GM21529 (cell line): ENCODE measurements at regions not wholly inside any gene's neighbourhood (a gene's known extent, or its start where the extent isn't known, plus 50 kb on each side); places are given as distances from the start of the nearest gene placed in this dataset.
"Not testable (repeated sequence)": the region's sequence is repeated elsewhere in the genome, so short reads cannot be mapped to it uniquely, and the experiment has no call there.

Experiments used
- ATAC-seq: cut with Tn5 transposase; IDR thresholded peaks from one replicate; pipeline ENCODE4 v1.9.1; 2021; ENCODE audit not compliant: unreplicated experiment

DNA sequence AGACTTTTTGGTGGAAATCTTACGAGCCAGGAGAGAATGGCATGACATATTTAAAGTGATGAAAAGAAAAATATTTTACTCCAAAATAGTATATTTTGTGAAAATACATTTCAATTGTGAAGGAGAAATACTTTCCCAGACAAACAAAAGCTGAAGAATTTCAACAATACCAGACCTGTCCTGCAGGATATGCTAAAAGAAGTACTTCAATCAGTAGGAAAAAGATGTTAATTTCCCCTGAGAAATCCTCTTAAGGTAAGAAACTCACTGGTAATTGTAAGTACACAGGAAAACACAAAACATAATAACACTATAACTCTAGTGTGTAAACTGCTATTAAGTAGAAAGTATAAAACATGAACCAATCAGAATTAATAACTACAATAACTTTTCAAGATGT, 341.8 kb upstream of the GJE1 start:
- no peak for ATAC-seq

GRCh38 chr6:141788096-141788495, 344.6 kb upstream of the GJE1 start:
- ATAC-seq, result no peak

DNA sequence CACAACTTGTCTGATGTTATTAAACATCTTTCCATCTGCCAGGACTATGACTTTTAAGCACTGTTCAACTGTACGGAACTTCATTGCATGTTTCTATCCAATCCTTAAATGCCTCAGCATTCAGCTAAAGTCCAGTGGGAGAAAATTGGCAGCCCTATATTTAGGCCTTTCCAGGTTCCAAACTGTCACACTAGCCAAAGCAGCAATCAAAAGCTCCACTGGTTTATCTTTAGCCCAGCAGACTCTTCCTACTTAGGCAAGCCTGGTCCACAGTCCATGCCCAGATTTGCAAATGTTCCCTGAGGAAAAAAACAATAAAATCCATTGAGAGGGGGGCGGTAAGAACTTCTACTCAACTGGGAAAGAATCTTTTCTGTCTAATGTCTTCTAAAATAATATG, 349.1 kb upstream of the GJE1 start:
- no peak for ATAC-seq

DNA sequence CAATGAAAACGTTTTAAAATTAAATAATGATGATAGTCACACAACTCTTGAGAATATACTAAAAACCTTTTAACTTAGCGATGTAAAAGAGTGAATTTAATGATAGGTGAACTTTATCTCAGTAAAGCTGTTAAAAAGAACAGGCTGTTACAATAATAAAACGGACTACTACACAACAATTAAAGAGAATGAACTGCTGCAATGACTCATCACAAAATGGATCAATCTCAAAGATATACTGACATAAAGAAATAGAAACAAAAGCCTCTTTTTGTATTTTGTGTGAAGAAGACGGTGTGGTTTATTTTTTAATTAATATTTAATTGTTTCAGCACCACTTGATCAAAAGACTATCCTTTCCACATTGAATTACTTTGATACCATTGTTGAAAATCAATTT, 352.4 kb upstream of the GJE1 start:
- ATAC-seq, result no peak

DNA sequence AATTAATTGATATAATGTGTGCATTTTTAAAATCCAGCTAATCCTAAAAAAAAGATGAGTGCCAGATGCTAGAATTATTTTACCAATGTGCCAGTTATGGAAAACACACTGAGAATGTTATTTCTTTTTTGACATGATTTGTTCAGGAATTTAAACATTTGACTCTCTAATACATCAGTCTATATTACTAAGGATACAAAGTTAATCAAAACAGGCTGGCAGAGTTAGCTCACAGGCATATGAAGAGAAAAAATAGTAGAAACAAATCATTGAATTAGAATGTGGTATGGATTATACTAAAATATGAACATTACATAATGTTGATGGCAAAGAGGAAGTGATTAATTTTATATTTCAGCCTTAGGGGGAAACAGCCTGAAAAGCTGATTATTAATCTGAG, 368.3 kb upstream of the GJE1 start:
- ATAC-seq, result no peak

GRCh38 chr6:141758430-141758829, 374.3 kb upstream of the GJE1 start:
- ATAC-seq, result no peak

GRCh38 chr6:141753180-141753579, 379.5 kb upstream of the GJE1 start:
- no peak for ATAC-seq

DNA sequence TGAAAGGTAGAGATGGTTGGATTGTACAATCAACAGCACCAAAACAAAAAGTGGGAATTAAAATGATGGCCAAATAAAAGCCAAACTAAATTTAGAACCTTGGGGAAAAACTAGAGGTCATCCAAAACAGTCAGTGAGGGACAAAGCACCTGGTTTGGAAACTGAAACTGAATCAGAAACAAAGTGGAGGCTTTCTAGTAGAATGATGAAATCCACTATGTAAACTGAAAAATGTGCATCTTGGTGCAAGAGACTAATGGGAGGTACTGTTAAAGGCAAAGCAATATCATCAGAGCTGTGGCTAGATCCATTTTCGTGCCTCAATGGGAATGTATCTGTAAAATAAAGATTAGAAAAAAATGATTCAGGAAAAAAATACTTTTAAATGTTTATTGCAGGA, 380.0 kb upstream of the GJE1 start:
- peak; percentile 98 for ATAC-seq

DNA sequence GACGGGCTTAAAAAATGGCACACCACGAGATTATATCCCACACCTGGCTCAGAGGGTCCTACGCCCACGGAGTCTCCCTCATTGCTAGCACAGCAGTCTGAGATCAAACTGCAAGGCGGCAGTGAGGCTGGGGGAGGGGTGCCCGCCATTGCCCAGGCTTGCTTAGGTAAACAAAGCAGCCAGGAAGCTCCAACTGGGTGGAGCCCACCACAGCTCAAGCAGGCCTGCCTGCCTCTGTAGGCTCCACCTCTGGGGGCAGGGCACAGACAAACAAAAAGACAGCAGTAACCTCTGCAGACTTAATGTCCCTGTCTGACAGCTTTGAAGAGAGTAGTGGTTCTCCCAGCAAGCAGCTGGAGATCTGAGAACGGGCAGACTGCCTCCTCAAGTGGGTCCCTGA, 386.4 kb upstream of the GJE1 start:
- ATAC-seq, result not testable (repeated sequence)

GRCh38 chr6:141744971-141745370, 387.8 kb upstream of the GJE1 start:
- ATAC-seq, result no peak

DNA sequence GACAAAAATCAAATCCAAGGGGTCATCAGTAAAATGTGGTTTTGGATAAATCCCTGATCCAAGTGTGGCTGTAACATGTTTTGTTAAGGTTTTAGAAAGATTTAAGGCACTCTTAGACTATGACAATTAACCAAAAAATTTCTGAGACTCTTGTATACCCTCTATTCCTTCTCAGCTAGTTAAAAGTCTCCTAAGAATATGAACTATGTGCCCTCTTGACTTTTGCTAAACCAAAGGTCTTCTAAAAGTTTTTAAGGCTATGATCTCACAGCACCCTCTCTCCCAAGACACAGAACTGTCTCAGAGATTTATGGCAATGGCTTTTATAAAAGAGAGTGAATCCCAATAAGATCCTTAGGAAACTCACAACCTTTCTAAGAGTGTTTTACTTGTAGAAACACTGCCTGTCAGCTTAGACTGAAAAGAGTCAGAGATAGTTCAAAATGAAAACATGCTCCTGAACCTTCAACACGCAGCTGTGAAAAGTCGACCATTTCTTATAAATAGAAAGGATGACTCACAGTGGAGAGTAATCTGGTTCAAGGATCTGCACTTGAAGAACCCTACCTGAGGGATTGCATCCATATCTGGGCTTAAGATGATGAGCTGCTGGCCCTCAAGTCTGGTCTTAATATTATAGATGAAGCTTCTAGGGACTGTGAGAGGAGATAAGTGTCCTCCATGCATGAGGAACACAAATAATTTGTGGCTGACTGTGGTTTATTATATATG, 388.4 kb upstream of the GJE1 start:
- no peak for ATAC-seq

- ATAC-seq, result no peak
These were observed 396.6 kb upstream of the GJE1 start for GRCh38 chr6:141736104-141736503.

DNA sequence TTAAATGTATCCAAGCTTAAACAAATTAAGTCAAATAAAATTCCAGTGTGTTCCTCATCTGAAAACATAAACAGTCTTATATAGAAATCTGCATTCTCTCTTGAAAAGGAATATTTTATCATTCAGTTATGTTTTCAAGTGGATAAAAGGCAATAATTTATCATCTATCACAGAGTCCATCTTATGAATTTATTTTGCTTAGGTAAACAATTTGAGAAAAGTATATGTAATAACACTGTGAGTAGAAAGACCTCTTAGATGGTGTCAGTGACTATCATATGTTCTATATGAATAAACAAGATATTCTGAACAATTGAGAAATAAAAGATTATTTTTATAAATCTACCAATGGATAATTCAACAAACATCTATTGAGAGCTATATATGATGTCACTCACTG, 397.6 kb upstream of the GJE1 start:
- ATAC-seq, result no peak

DNA sequence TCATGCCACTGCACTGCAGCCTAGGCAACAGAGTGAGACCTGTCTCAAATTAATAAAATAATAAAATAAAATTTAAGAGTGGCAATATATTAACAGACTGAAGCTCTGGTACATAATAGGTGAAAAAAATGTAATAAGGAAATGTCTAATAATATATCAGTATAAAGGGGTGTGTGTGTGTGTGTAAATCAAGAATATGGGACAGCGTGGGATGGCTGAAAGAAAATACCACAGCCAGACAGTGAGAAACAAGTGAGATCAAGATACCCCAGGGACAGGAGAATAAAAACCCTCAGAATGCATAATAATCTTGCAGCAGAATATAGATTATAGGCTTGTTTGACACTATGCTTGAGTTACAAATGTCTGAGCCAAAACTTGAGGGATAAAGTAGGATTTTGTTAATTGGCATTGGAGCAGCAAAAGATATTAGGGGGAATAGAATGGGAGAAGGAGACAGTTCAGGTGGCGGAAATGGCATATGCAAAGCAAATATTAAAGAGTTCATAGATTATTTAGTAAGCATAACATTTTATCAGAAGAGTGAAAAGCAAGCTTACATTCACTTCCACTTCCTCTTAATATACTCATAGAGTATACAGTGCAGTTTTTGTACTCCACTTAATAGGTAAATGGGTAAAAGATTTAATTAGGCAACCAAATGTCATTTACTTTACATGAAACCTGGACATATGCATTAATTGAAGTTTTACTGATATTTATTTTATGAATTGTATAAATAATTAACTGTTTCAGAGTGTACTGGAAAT, 398.5 kb upstream of the GJE1 start:
- no peak for ATAC-seq

DNA sequence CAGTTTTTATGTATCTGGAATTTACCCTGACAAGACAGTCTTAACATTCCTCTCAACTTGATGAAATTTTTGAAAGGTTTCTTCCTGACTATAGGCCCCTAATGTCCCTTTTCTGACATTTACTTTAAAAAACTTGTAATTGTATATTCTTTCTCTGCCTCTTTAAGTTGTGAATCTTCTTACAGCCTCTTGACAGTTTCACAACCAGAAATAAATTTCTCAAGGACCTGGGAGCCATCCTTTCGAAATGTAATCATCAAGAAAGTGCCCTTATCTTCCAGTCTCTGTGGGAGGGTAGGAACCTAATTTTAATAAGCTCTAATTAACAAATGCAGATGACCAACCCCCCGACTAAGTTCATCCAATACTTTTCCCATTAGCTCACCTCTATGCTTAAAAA, 403.6 kb upstream of the GJE1 start:
- no peak for ATAC-seq

DNA sequence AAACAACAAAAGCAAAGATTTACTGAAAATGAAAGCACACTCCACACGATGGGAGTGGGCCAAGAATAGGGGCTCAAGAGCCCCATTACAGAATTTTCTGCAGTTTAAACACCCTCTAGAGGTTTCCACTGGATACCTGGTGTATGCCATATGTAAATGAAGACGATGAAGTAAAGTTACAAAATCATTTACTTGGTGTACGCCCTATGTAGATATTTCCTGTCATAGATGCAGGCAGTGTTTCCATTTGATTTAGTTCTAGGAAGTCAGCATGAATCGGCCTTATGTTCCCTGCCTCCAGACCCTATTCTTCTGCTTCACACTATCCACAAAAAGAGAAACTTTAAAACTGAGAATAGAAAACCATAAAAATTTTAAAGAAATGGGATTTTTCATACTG, 404.4 kb upstream of the GJE1 start:
- ATAC-seq, result no peak

GRCh38 chr6:141726248-141726647, 406.5 kb upstream of the GJE1 start:
- no peak for ATAC-seq

DNA sequence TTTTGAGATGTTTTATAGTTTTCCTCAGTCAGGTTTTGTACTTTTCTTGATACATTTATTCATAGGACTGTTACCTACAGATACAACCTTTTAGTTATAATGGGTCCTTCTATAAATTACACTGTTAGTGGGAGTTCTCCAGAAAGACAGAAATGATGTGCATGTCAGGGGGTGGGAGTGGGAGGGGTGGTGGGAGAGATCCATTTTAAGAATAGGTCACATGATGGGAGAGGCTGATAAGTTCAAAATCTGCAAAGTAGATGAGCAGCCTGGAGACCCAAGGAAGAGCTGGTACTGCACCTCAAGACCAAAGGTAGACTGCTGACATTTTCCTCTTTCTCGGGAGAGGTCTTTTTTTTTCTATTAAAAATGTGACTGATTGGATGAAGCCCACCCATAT, 408.0 kb upstream of the GJE1 start:
- ATAC-seq, result no peak

GRCh38 chr6:141719476-141719875, 413.2 kb upstream of the GJE1 start:
- ATAC-seq, result no peak

DNA sequence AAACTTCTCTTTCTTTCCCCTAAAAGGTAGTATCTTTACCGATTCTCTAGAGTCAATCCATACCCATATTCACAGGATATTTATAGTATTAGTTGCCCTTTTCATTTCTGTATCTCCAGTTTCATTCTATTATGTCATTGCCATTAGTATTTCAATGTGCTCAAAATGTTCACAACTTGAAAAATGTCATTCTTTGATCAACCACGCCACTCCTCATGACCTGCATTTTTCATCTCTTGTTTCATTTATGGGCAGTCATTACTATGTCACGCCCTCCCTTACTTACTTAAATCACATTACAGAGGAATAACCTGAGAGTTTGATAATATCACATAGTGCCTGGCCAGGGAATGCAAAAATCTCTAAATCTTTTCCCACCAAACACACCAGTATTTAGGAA, 427.3 kb upstream of the GJE1 start:
- no peak for ATAC-seq

GRCh38 chr6:141704151-141704550, 428.6 kb upstream of the GJE1 start:
- ATAC-seq, result no peak

DNA sequence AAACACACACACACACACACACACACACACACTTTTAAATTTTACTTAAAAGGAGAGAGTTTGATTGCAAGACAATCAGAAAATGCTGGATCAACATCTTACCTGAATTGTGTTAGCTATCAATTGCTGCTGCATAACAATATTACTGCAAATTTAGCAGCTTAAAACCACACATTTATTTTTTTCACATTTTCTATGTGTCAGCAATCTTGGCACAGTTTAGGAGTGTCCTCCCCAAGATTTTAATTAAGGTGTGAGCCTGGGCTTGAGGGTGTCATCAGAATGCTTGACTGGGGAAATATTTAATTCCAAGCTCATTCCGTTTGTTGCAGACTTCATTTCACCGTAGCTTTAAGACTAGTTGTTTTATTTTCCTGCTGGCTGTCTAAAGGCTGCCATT, 431.0 kb upstream of the GJE1 start:
- no peak for ATAC-seq

DNA sequence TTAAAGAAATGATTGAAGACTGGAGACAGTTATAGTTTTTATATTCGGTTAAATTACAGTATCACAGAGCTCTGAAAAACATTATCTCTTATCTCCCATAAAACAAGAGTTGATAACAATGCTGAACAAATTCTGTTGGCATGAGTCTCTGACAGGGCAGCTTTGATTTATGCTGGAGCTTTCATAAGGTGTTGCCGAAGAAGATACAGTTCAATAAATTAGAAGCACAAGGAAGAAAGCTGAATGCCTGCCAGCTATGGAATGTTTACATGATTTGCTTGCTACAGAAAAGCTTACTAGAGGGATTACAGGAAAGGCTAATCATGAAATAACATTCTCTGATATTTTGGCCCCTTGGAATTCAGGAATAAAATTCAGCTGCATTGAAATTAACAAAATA, 431.9 kb upstream of the GJE1 start:
- ATAC-seq, result no peak
